Gastrocnemius medialis (tissue), 4 donors: ENCODE measurements at regions not wholly inside any gene's neighbourhood (a gene's known extent, or its start where the extent isn't known, plus 50 kb on each side); places are given as distances from the start of the nearest gene placed in this dataset.

ENCODE experiments used
- ATAC-seq, 2 donors: fragments of 150-250 bp; one replicate each; pipeline ENCODE4 v1.9.1; 2016
- DNase-seq, 2 donors: peaks; one replicate each; pipeline ENCODE4 v3.0.0-alpha.2; 2019
- H3K27ac ChIP-seq, 4 donors: fragments of 200-600 bp; sonication (generic); 1 replicate in 1 of 4; 2 replicates in 3 of 4; pipeline ENCODE4 v1.5.1; 2016 to 2018; ENCODE audit warnings: mild to moderate bottlenecking in 2 of 4, moderate library complexity in 1 of 4
- H3K27me3 ChIP-seq, 3 donors: fragments of 200-600 bp; sonication (generic) in 2 of 3; 1 replicate in 1 of 3; 2 replicates in 2 of 3; pipeline versions ENCODE4 v1.5.1 to v1.6.0; 2016 to 2019; ENCODE audit warnings: mild to moderate bottlenecking in 1 of 3, moderate library complexity in 1 of 3
- H3K36me3 ChIP-seq, 2 donors: fragments of 200-600 bp; sonication (generic) in 1 of 2; one replicate each; pipeline ENCODE4 v1.5.1; 2017 to 2018
- H3K4me1 ChIP-seq, 2 donors: fragments of 200-600 bp; sonication (generic) in 1 of 2; one replicate each; pipeline ENCODE4 v1.5.1; 2016 to 2017; ENCODE audit warnings: mild to moderate bottlenecking in 2 of 2
- H3K4me3 ChIP-seq, 4 donors: fragments of 200-600 bp; sonication (generic) in 3 of 4; 1 replicate in 1 of 4; 2 replicates in 3 of 4; pipeline ENCODE4 v1.5.1; 2016 to 2019; ENCODE audit warnings: mild to moderate bottlenecking in 2 of 4
- H3K9me3 ChIP-seq, 3 donors: fragments of 200-600 bp; sonication (generic) in 2 of 3; 1 replicate in 1 of 3; 2 replicates in 2 of 3; pipeline ENCODE4 v1.5.1; 2016 to 2019
- CTCF ChIP-seq, 5 experiments: fragments of 450-650 bp in 3 of 5; fragments of 200-600 bp in 2 of 5; sonication (generic) in 2 of 5; IDR thresholded peaks in 4 of 5; conservative IDR thresholded peaks in 1 of 5; 1 replicate in 4 of 5; 2 replicates in 1 of 5; pipeline ENCODE4 v1.5.1; 2016 to 2019; ENCODE audit warnings: antibody characterized with exemption in 5 of 5, mild to moderate bottlenecking in 3 of 5, moderate library complexity in 3 of 5
- POLR2A ChIP-seq, 2 donors: fragments of 450-650 bp; IDR thresholded peaks; one replicate each; pipeline ENCODE4 v1.6.1; 2017; ENCODE audit warnings: antibody characterized with exemption in 2 of 2, mild to moderate bottlenecking in 2 of 2, moderate library complexity in 2 of 2
- in situ Hi-C, 4 donors: fragments of 200-750 bp; cut with MboI; loops; one replicate each; pipeline versions ENCODE4 v1.15.0 to v1.8.0; 2017; ENCODE audit warnings: low sequenced_read_pairs in 4 of 4
- intact Hi-C: fragments of 100-400 bp; cut with DNase I; formaldehyde crosslinking; loops from one replicate; pipeline ENCODE4 v1.15.1; 2023; ENCODE audit warnings: low total_unique reads

GRCh38 chr15:79209690-79210089, 72.8 kb upstream of the ANKRD34C start:
- Histone ChIP-seq H3K4me1 (no peaks in the 10 kb centered on the region), H3K27me3 (peaks cover 26 to 37% (median 30%) of the 10 kb centered on the region in 3 donors), H3K27ac (no peak overlapping the region), H3K4me3 (no peak overlapping the region), H3K36me3 (no peaks in the 10 kb centered on the region), H3K9me3 (no peaks in the 10 kb centered on the region)
- in situ Hi-C loops (no loop called here), intact Hi-C loops (no loop called here)
- DNase-seq, result no peak
- no peak for TF ChIP-seq CTCF (IDR thresholded peaks at IDR 0.05 in 4 of 5, conservative IDR thresholded peaks at IDR 0.05 in 1 of 5)
- TF ChIP-seq POLR2A (IDR thresholded peaks at IDR 0.05), result no peak
- no peak for ATAC-seq

GRCh38 chr15:79209116-79209515, 73.4 kb upstream of the ANKRD34C start:
- DNase-seq, result no peak
- ATAC-seq, result no peak
- Histone ChIP-seq H3K9me3 (no peaks in the 10 kb centered on the region), H3K36me3 (no peaks in the 10 kb centered on the region), H3K27ac (no peak overlapping the region), H3K4me1 (no peaks in the 10 kb centered on the region), H3K4me3 (no peak overlapping the region), H3K27me3 (peaks cover 24 to 37% (median 30%) of the 10 kb centered on the region in 3 donors)
- TF ChIP-seq CTCF (IDR thresholded peaks at IDR 0.05 in 4 of 5, conservative IDR thresholded peaks at IDR 0.05 in 1 of 5) (no peak), POLR2A (IDR thresholded peaks at IDR 0.05) (no peak)
- in situ Hi-C loops, result no loop called here
- intact Hi-C loops, result no loop called here

- H3K4me1 ChIP-seq, result no peaks in the 10 kb centered on the region
- ATAC-seq (no peak), DNase-seq (no peak)
- peaks cover 24 to 34% (median 33%) of the 10 kb centered on the region in 3 donors for H3K27me3 ChIP-seq
- no peaks in the 10 kb centered on the region for H3K36me3 ChIP-seq
- H3K27ac ChIP-seq, result no peak overlapping the region
- TF ChIP-seq CTCF (IDR thresholded peaks at IDR 0.05 in 4 of 5, conservative IDR thresholded peaks at IDR 0.05 in 1 of 5), result no peak
- in situ Hi-C loops, result no loop called here
- intact Hi-C loops, result no loop called here
- no peak overlapping the region for H3K4me3 ChIP-seq
- no peaks in the 10 kb centered on the region for H3K9me3 ChIP-seq
Measured at GRCh38 chr15:79208179-79208578, 74.3 kb upstream of the ANKRD34C start.

- no peak overlapping the region for H3K27ac ChIP-seq
- DNase-seq, result no peak
- H3K27me3 ChIP-seq, result peaks cover 25 to 34% (median 33%) of the 10 kb centered on the region in 3 donors
- in situ Hi-C loops, result no loop called here
- H3K9me3 ChIP-seq, result no peaks in the 10 kb centered on the region
- no peaks in the 10 kb centered on the region for H3K36me3 ChIP-seq
- H3K4me3 ChIP-seq, result no peak overlapping the region
- no peak for ATAC-seq
- intact Hi-C loops, result no loop called here
- H3K4me1 ChIP-seq, result no peaks in the 10 kb centered on the region
- TF ChIP-seq CTCF (IDR thresholded peaks at IDR 0.05 in 4 of 5, conservative IDR thresholded peaks at IDR 0.05 in 1 of 5) (no peak), POLR2A (IDR thresholded peaks at IDR 0.05) (no peak)
Measured at GRCh38 chr15:79206940-79207339, 75.6 kb upstream of the ANKRD34C start.
